ENCODE measurements at regions not wholly inside any gene's neighbourhood (a gene's known extent, or its start where the extent isn't known, plus 50 kb on each side); places are given as distances from the start of the nearest gene placed in this dataset.

DNA sequence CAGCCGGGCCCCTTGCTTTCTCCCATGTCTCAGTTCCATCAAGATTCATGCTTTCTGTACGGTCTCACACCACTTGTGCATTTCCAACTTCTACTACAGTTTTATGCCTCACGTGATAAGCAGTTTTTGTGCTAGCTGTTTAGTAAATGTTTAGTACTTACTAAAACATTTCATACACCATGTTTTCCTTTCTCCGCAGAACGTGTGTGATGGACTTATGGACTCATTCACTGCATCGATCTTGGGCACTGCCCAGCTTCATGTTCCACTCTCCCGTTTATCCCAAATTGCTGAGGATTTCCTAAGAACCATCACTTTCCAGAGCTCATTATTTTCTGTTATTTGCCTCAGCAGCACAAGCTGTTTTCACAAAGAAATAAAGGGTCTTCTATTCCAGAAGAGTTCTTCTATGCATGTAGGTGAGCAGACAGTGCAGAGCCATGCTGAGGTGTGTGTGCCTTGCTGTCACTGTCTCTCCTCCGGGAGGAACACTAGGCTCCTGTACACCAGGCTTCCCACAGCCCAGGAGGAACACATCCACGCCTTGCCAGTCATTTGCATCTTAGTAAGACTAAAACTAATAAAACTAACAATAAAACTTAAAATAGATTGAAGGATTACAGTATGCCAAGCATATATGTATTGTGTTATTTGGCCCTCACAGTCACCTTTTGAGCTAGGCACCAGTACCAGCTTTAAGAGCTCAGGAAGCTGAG is 90.3 kb upstream of the EEA1 start:
- TF ChIP-seq, protein P1, sequence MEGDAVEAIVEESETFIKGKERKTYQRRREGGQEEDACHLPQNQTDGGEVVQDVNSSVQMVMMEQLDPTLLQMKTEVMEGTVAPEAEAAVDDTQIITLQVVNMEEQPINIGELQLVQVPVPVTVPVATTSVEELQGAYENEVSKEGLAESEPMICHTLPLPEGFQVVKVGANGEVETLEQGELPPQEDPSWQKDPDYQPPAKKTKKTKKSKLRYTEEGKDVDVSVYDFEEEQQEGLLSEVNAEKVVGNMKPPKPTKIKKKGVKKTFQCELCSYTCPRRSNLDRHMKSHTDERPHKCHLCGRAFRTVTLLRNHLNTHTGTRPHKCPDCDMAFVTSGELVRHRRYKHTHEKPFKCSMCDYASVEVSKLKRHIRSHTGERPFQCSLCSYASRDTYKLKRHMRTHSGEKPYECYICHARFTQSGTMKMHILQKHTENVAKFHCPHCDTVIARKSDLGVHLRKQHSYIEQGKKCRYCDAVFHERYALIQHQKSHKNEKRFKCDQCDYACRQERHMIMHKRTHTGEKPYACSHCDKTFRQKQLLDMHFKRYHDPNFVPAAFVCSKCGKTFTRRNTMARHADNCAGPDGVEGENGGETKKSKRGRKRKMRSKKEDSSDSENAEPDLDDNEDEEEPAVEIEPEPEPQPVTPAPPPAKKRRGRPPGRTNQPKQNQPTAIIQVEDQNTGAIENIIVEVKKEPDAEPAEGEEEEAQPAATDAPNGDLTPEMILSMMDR (conservative IDR thresholded peaks at IDR 0.05; ENCODE audit: low read length): no peak
- TF ChIP-seq EZH2phosphoT487 (IDR thresholded peaks at IDR 0.05; ENCODE audit: borderline replicate concordance, low read depth, low read length): no peak

Data from OCI-LY7 (cell line).